Nephron (organoid): ENCODE measurements at regions not wholly inside any gene's neighbourhood (a gene's known extent, or its start where the extent isn't known, plus 50 kb on each side); places are given as distances from the start of the nearest gene placed in this dataset.

Experiments used
- H3K27ac Mint-ChIP-seq, 3 experiments: 2 replicates each; pipeline ENCODE4 v1.8.0; 2020; ENCODE audit warnings: mixed read lengths in 3 of 3, mild to moderate bottlenecking in 2 of 3, moderate library complexity in 1 of 3
- H3K27me3 Mint-ChIP-seq: 2 replicates; pipeline ENCODE4 v1.8.0; 2021; ENCODE audit warnings: low read depth, mild to moderate bottlenecking, moderate library complexity, mixed read lengths
- H3K36me3 Mint-ChIP-seq: 2 replicates; pipeline ENCODE4 v1.8.0; 2020; ENCODE audit warnings: low read depth, mixed read lengths
- H3K4me1 Mint-ChIP-seq: 2 replicates; pipeline ENCODE4 v1.8.0; 2020; ENCODE audit warnings: mixed read lengths
- H3K4me3 Mint-ChIP-seq, 3 experiments: 2 replicates each; pipeline ENCODE4 v1.8.0; 2020; ENCODE audit warnings: mild to moderate bottlenecking in 3 of 3, mixed read lengths in 3 of 3, moderate library complexity in 2 of 3
- H3K9me3 Mint-ChIP-seq: 2 replicates; pipeline ENCODE4 v1.8.0; 2020; ENCODE audit warnings: mixed read lengths
- TF ChIP-seq, protein P1 (sequence below), 3 experiments: fragments of 200-600 bp; sonication (generic); IDR thresholded peaks; one replicate each; pipeline ENCODE4 v1.5.0; 2021; ENCODE audit warnings: antibody characterized with exemption in 3 of 3; ENCODE audit not compliant: unreplicated experiment in 3 of 3

DNA sequence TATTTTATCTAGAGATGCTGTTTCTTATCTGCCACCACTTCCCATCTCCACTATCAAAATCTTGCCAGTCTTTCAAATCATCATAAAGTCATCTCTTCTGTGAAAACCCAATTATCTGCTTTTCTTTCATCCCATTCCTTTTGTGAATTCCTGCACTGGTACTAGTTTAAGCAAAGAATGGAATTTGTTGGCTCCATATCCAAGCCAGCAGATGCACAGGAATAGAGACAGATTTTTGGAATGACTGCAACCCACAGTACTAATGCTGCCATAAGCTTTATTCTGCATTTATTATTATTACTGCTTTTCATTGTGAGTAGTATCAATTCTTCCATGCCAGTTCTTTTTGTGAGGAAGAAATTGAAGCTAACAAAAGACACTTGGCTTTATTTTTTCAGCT is 616.7 kb downstream of the RAPGEF2 start:
- Mint-ChIP-seq H3K4me3 (no peak overlapping the region), H3K27me3 (no peaks in the 10 kb centered on the region), H3K9me3 (no peaks in the 10 kb centered on the region), H3K36me3 (no peaks in the 10 kb centered on the region), H3K27ac (no peak overlapping the region), H3K4me1 (no peaks in the 10 kb centered on the region)
- TF ChIP-seq, protein P1, sequence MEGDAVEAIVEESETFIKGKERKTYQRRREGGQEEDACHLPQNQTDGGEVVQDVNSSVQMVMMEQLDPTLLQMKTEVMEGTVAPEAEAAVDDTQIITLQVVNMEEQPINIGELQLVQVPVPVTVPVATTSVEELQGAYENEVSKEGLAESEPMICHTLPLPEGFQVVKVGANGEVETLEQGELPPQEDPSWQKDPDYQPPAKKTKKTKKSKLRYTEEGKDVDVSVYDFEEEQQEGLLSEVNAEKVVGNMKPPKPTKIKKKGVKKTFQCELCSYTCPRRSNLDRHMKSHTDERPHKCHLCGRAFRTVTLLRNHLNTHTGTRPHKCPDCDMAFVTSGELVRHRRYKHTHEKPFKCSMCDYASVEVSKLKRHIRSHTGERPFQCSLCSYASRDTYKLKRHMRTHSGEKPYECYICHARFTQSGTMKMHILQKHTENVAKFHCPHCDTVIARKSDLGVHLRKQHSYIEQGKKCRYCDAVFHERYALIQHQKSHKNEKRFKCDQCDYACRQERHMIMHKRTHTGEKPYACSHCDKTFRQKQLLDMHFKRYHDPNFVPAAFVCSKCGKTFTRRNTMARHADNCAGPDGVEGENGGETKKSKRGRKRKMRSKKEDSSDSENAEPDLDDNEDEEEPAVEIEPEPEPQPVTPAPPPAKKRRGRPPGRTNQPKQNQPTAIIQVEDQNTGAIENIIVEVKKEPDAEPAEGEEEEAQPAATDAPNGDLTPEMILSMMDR (IDR thresholded peaks at IDR 0.05; ENCODE audit: unreplicated experiment in 3 of 3) = no peak

DNA sequence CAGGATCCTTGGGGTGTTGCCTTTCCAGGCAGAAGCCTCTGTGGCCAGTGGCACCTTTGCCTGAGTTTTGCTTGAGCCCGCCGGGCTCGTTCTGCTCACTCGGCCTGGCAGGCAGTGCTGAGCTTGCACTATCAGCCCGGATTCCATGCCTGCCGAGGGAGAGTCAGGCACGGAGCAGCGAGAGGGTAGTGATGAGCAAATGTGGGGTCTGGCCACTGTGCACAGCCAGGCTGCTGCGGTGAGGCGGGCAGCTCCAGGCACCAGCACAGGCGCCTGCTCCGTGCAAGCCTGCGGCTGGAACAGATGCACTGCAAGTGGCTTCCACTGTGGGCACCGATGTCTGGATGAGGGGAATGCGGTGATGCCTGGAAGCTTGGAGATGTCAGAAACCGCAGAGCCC is 619.2 kb downstream of the RAPGEF2 start:
- TF ChIP-seq, protein P1 (IDR thresholded peaks at IDR 0.05; ENCODE audit: unreplicated experiment in 3 of 3) = no peak
- no peaks in the 10 kb centered on the region for H3K36me3 Mint-ChIP-seq
- no peak overlapping the region for H3K27ac Mint-ChIP-seq
- H3K9me3 Mint-ChIP-seq = no peaks in the 10 kb centered on the region
- H3K27me3 Mint-ChIP-seq = no peaks in the 10 kb centered on the region
- H3K4me1 Mint-ChIP-seq = no peaks in the 10 kb centered on the region
- H3K4me3 Mint-ChIP-seq = no peak overlapping the region

DNA sequence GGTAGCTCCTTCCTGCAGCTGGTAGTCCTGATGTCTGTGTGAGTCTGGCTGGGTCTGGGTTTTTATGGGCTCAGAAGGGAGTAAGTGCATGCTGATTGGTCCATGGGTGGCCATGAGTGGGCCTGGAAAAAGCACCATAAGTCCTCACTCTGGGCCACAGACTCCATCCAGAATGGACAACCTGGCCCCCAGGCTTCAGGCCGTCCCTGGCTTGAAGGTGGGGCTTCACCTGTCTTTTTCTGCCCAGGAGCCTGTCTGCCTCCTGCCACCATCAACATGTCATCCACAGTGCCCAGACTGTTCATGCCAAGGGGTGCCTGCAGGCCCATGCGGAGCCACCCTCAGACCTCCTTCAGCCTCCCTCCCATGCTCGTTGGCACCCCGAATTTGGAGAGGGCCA is 620.0 kb downstream of the RAPGEF2 start:
- H3K4me3 Mint-ChIP-seq = no peak overlapping the region
- no peaks in the 10 kb centered on the region for H3K36me3 Mint-ChIP-seq
- H3K27me3 Mint-ChIP-seq = no peaks in the 10 kb centered on the region
- H3K4me1 Mint-ChIP-seq = no peaks in the 10 kb centered on the region
- TF ChIP-seq, protein P1 (IDR thresholded peaks at IDR 0.05; ENCODE audit: unreplicated experiment in 3 of 3) = no peak
- H3K27ac Mint-ChIP-seq = no peak overlapping the region
- no peaks in the 10 kb centered on the region for H3K9me3 Mint-ChIP-seq

DNA sequence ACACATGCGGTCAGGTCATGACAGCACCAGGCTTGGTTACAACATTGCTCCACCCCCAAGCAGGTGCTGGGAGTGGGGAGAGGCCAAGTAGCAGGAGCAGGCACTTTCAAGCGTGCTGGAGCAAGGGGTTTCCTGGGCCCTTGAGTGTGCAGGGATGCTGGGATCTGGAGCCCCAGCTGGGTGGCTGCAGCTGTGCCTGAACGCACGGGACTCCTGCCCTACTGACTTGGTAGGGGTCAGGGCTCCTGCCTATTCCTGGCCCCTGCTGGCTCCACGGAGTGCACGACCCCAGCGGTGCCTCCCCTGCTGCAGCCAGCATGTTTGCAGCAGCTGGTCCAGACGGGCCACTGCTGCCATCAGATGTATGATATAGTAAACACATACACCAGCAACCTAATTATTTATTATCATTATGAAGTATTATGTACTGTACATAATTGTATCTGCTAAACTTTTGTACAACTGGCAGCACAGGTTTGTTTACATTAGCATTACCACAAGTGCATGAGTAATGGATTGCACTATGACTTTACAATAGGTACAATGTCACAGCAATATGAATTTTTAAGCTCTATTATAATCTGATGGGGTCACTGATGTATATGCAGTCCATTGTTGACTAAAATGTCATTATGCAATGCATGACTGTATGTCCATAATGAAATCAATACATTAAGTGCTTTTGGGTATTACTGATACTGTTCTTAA is 620.6 kb downstream of the RAPGEF2 start:
- Mint-ChIP-seq H3K36me3 (no peaks in the 10 kb centered on the region), H3K27me3 (no peaks in the 10 kb centered on the region), H3K4me1 (no peaks in the 10 kb centered on the region), H3K27ac (no peak overlapping the region), H3K9me3 (no peaks in the 10 kb centered on the region), H3K4me3 (no peak overlapping the region)
- TF ChIP-seq, protein P1 (IDR thresholded peaks at IDR 0.05; ENCODE audit: unreplicated experiment in 3 of 3) = no peak

DNA sequence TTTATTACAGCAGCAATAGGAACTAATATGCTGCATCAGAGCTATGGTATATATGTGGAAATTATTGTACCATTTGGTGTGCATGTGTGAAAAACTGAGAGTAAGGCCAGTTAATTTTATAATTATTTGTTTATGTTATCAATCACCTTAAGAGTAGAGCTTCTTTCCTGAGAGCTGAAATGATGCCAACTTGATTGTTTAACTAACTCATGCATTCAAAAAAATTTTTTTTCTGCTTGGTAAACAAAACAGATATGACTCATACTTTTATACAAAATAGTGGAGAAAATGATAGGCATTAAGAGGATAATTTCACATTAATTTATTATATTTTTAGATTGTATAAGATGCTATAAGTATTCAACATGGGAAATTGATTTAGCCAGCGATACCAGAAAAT is 622.7 kb downstream of the RAPGEF2 start:
- TF ChIP-seq, protein P1 (IDR thresholded peaks at IDR 0.05; ENCODE audit: unreplicated experiment in 3 of 3) = no peak
- Mint-ChIP-seq H3K4me1 (no peaks in the 10 kb centered on the region), H3K9me3 (no peaks in the 10 kb centered on the region), H3K27me3 (no peaks in the 10 kb centered on the region), H3K36me3 (no peaks in the 10 kb centered on the region), H3K4me3 (no peak overlapping the region), H3K27ac (no peak overlapping the region)
